PC-3 (cell line): ENCODE measurements at regions not wholly inside any gene's neighbourhood (a gene's known extent, or its start where the extent isn't known, plus 50 kb on each side); places are given as distances from the start of the nearest gene placed in this dataset.

Source experiments
- EZH2 ChIP-seq: fragments of 300-600 bp; sonication (generic); IDR thresholded peaks from one replicate; pipeline ENCODE4 v1.6.1; 2017; ENCODE audit warnings: antibody characterized with exemption, mild to moderate bottlenecking, low read length; ENCODE audit not compliant: unreplicated experiment
- EZH2phosphoT487 ChIP-seq: fragments of 300-600 bp; sonication (generic); IDR thresholded peaks from 2 replicates; pipeline ENCODE4 v1.6.1; 2018; ENCODE audit warnings: mild to moderate bottlenecking, antibody characterized with exemption, low read length, borderline replicate concordance
- TF ChIP-seq, protein P1 (sequence below): fragments of 300-600 bp; sonication (generic); conservative IDR thresholded peaks from 2 replicates; pipeline ENCODE4 v1.5.1; 2017; ENCODE audit warnings: antibody characterized with exemption, low read depth, mild to moderate bottlenecking, low read length

DNA sequence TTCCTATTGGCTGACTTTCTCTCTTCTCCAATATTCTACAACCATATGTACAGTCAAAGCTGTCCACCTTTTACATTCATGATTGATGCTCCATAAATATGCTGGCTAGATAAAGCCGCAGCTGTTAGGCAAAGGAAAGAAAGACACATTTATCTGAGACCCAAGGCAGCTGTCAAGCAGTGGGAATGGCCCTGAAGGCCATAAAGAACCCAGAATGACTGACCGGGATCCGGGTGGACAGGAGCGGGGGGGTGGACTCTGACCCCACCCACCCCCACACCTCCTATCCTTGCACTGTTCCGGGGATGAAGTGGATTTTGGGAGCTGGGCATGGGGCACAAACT lies 116.4 kb downstream of the RTP5 start:
- TF ChIP-seq, protein P1, sequence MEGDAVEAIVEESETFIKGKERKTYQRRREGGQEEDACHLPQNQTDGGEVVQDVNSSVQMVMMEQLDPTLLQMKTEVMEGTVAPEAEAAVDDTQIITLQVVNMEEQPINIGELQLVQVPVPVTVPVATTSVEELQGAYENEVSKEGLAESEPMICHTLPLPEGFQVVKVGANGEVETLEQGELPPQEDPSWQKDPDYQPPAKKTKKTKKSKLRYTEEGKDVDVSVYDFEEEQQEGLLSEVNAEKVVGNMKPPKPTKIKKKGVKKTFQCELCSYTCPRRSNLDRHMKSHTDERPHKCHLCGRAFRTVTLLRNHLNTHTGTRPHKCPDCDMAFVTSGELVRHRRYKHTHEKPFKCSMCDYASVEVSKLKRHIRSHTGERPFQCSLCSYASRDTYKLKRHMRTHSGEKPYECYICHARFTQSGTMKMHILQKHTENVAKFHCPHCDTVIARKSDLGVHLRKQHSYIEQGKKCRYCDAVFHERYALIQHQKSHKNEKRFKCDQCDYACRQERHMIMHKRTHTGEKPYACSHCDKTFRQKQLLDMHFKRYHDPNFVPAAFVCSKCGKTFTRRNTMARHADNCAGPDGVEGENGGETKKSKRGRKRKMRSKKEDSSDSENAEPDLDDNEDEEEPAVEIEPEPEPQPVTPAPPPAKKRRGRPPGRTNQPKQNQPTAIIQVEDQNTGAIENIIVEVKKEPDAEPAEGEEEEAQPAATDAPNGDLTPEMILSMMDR, result no peak
- no peak for TF ChIP-seq EZH2phosphoT487
- no peak for TF ChIP-seq EZH2
